HL-60 (cell line): ENCODE measurements at regions not wholly inside any gene's neighbourhood (a gene's known extent, or its start where the extent isn't known, plus 50 kb on each side); places are given as distances from the start of the nearest gene placed in this dataset.

ENCODE experiments used
- DNase-seq, 2 experiments: peaks; one replicate each; pipeline ENCODE4 v3.0.0-alpha.2; 2010 to 2020; ENCODE audit warnings: low read depth in 1 of 2, low spot score in 1 of 2
- H3K27ac ChIP-seq: fragments of 250-450 bp; sonication (Bioruptor Pico); replicated peaks from 2 replicates; pipeline ENCODE4 v1.5.1; 2020; ENCODE audit warnings: mild to moderate bottlenecking, moderate library complexity
- H3K27me3 ChIP-seq: fragments of 250-450 bp; sonication (Bioruptor Pico); 2 replicates; pipeline ENCODE4 v1.5.1; 2021; ENCODE audit warnings: mild to moderate bottlenecking, moderate library complexity; ENCODE audit not compliant: insufficient read depth, poor library complexity, severe bottlenecking
- H3K4me3 ChIP-seq: replicated peaks from 2 replicates; pipeline ENCODE4 v1.5.1; 2011; ENCODE audit warnings: mild to moderate bottlenecking, control low read depth, low read length; ENCODE audit not compliant: insufficient read depth
- CTCF ChIP-seq: IDR thresholded peaks from one replicate; pipeline ENCODE4 v1.5.1; 2011; ENCODE audit warnings: low read length, control low read depth, inconsistent platforms; ENCODE audit not compliant: insufficient read depth
- GABPA ChIP-seq: IDR thresholded peaks from 2 replicates; pipeline ENCODE4 v1.6.1; 2012; ENCODE audit warnings: low read depth
- POLR2AphosphoS5 ChIP-seq: IDR thresholded peaks from 2 replicates; pipeline ENCODE4 v1.6.1; 2012; ENCODE audit warnings: low read depth
- SPI1 ChIP-seq: IDR thresholded peaks from 2 replicates; pipeline ENCODE4 v1.6.1; 2012; ENCODE audit warnings: low read depth, mild to moderate bottlenecking, borderline replicate concordance
- TF ChIP-seq, protein P1 (sequence below): IDR thresholded peaks from 2 replicates; pipeline ENCODE4 v1.6.1; 2012; ENCODE audit warnings: low read depth; ENCODE audit not compliant: insufficient replicate concordance

DNA sequence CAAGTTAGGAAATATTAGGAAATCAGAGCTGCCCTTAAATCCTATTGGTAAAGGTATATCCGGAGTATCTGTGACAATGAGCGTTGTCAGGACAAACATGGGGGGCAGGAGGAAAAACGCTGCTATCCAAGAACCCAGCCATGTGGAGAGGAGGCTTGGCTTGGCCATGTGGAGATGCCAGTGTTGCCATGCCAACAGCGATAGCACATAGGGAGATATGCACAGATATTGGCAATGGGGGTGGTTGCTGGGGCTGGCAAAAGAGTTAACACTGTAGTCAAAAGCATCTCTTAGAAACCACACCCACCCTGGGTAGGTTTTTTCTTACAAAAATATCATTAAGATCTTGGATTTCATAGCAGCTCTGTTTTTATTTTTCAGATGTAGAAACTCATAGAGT is 106.4 kb upstream of the ASTN2 start:
- no peak for DNase-seq
- Histone ChIP-seq H3K27ac (no peak overlapping the region), H3K27me3 (no peaks in the 10 kb centered on the region), H3K4me3 (no peak overlapping the region)
- TF ChIP-seq POLR2AphosphoS5: no peak
- TF ChIP-seq, protein P1, sequence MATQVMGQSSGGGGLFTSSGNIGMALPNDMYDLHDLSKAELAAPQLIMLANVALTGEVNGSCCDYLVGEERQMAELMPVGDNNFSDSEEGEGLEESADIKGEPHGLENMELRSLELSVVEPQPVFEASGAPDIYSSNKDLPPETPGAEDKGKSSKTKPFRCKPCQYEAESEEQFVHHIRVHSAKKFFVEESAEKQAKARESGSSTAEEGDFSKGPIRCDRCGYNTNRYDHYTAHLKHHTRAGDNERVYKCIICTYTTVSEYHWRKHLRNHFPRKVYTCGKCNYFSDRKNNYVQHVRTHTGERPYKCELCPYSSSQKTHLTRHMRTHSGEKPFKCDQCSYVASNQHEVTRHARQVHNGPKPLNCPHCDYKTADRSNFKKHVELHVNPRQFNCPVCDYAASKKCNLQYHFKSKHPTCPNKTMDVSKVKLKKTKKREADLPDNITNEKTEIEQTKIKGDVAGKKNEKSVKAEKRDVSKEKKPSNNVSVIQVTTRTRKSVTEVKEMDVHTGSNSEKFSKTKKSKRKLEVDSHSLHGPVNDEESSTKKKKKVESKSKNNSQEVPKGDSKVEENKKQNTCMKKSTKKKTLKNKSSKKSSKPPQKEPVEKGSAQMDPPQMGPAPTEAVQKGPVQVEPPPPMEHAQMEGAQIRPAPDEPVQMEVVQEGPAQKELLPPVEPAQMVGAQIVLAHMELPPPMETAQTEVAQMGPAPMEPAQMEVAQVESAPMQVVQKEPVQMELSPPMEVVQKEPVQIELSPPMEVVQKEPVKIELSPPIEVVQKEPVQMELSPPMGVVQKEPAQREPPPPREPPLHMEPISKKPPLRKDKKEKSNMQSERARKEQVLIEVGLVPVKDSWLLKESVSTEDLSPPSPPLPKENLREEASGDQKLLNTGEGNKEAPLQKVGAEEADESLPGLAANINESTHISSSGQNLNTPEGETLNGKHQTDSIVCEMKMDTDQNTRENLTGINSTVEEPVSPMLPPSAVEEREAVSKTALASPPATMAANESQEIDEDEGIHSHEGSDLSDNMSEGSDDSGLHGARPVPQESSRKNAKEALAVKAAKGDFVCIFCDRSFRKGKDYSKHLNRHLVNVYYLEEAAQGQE: no peak
- no peak for TF ChIP-seq GABPA
- no peak for TF ChIP-seq CTCF
- TF ChIP-seq SPI1: no peak

DNA sequence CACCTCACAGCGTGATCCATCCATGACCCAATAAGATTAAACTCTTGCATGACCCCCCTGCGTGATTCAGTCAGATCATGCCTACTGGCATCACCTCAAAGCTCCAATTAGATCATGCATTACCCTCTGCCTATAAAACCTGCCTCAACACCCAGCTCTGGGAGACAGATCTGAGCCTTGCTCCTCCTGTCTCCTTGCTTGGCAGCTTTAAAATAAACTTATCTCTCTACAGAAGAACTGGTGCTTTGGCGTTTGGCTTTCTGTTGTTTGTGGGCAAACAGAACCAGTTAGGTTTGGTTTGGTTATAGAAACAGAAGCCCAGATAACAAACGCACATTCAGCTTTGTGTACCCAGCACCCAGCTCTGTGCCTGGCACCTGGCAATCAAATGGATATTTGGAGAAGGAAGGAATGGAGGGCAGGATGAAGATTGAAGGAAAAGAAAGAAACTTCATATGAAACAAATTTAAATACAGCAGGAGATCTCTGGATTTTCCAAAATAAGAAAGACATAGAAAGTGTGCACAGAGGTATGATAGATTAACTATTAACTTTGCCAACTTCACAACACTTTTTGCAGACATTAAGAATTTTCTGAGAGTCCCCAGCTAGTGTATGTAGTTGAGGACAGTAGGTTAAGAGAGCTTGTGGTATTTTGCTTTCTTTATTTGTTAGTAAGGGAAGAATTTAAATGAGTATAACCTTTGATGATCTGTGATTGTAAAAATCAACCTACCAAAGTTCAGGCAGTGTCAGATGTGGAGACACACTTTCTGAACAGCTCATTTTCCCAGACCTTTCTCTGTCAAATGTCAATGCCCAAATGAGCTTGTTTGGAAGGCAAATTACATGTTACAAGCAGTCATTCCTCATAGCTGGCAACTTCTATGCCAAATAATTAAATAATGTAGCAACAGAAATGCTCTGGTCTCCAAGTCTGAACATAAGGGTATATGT is 102.1 kb upstream of the ASTN2 start:
- no peak for DNase-seq
- TF ChIP-seq POLR2AphosphoS5 (no peak), GABPA (no peak), SPI1 (no peak), CTCF (no peak)
- TF ChIP-seq, protein P1: no peak

GRCh38 chr9:117511852-117512481 is 97.1 kb upstream of the ASTN2 start:
- H3K27ac ChIP-seq: no peak overlapping the region
- no peak for DNase-seq
- no peak for TF ChIP-seq POLR2AphosphoS5
- no peak for TF ChIP-seq GABPA
- TF ChIP-seq SPI1: no peak
- TF ChIP-seq, protein P1: no peak
- no peak for TF ChIP-seq CTCF
- peaks cover 8% of the 10 kb centered on the region for H3K27me3 ChIP-seq
- H3K4me3 ChIP-seq: no peak overlapping the region

More for the DNA sequence above, 102.1 kb upstream of the ASTN2 start:
- Histone ChIP-seq H3K27me3 (peaks cover 5% of the 10 kb centered on the region), H3K27ac (no peak overlapping the region), H3K4me3 (no peak overlapping the region)
